Esophagus squamous epithelium (tissue), 5 donors: ENCODE measurements at regions not wholly inside any gene's neighbourhood (a gene's known extent, or its start where the extent isn't known, plus 50 kb on each side); places are given as distances from the start of the nearest gene placed in this dataset.

ENCODE experiments used
- DNase-seq: peaks from one replicate; lab custom pipeline; 2025; lab: John Stamatoyannopoulos, UW
- H3K27ac ChIP-seq, 4 donors: fragments of 200-600 bp; sonication (generic); one replicate each; pipeline ENCODE4 v1.5.1; 2016 to 2019; ENCODE audit warnings: mild to moderate bottlenecking in 1 of 4
- H3K27me3 ChIP-seq, 4 donors: fragments of 200-600 bp; sonication (generic); 1 replicate in 3 of 4; 2 replicates in 1 of 4; pipeline versions ENCODE4 v1.5.1 to v1.6.0; 2017 to 2021; ENCODE audit warnings: antibody characterized with exemption in 1 of 4
- H3K36me3 ChIP-seq, 3 donors: fragments of 200-600 bp; sonication (generic); one replicate each; pipeline ENCODE4 v1.5.1; 2016 to 2019
- H3K4me1 ChIP-seq, 3 donors: fragments of 200-600 bp; sonication (generic); one replicate each; pipeline ENCODE4 v1.5.1; 2017 to 2019
- H3K4me3 ChIP-seq, 4 donors: fragments of 200-600 bp; sonication (generic); 1 replicate in 3 of 4; 2 replicates in 1 of 4; pipeline ENCODE4 v1.5.1; 2016 to 2019; ENCODE audit warnings: mild to moderate bottlenecking in 2 of 4, moderate library complexity in 1 of 4
- H3K9me3 ChIP-seq, 3 donors: fragments of 200-600 bp; sonication (generic); one replicate each; pipeline ENCODE4 v1.5.1; 2016 to 2019
- CTCF ChIP-seq, 6 experiments: fragments of 450-650 bp in 4 of 6; fragments of 200-600 bp in 2 of 6; sonication (generic) in 2 of 6; IDR thresholded peaks; one replicate each; pipeline ENCODE4 v1.5.1; 2016 to 2019; ENCODE audit warnings: antibody characterized with exemption in 6 of 6, mild to moderate bottlenecking in 4 of 6, moderate library complexity in 4 of 6
- POLR2A ChIP-seq, 4 donors: fragments of 450-650 bp; IDR thresholded peaks; one replicate each; pipeline ENCODE4 v1.6.1; 2017; ENCODE audit warnings: antibody characterized with exemption in 4 of 4, mild to moderate bottlenecking in 4 of 4, moderate library complexity in 3 of 4
- WGBS, 2 donors: methylation state at CpG; one replicate each; pipeline ENCODE4 v1.1.5; 2018; 5-methylcytosine and 5-hydroxymethylcytosine counted together
- intact Hi-C: fragments of 100-400 bp; cut with DNase I; formaldehyde crosslinking; loops from one replicate; pipeline ENCODE4 v1.15.0; 2022
- donor health status: DM: yes; HTN: yes; CAD: no.

GRCh38 chr5:84450617-84451414 is 66.1 kb upstream of the EDIL3 start:
- no peaks in the 10 kb centered on the region for H3K27me3 ChIP-seq
- H3K4me3 ChIP-seq = no peak overlapping the region
- peaks cover 0 to 9% (median 0%) of the 10 kb centered on the region in 3 donors for H3K4me1 ChIP-seq
- no peaks in the 10 kb centered on the region for H3K36me3 ChIP-seq
- no peak for DNase-seq
- 63 to 67% methylated on average over 2 of the region's 2 CpGs for WGBS, 2 donors
- H3K27ac ChIP-seq = no peak overlapping the region
- intact Hi-C loops = loop anchor here (5.0 kb wide), 1 partner anchor 174 kb away; no protein-coding TSS in a partner anchor
- peak in 4 of 6 experiments; percentile 26 to 59 (median 40) for TF ChIP-seq CTCF (IDR thresholded peaks at IDR 0.05)
- no peak for TF ChIP-seq POLR2A (IDR thresholded peaks at IDR 0.05)
- H3K9me3 ChIP-seq = peaks cover 0 to 9% (median 8%) of the 10 kb centered on the region in 3 donors

DNA sequence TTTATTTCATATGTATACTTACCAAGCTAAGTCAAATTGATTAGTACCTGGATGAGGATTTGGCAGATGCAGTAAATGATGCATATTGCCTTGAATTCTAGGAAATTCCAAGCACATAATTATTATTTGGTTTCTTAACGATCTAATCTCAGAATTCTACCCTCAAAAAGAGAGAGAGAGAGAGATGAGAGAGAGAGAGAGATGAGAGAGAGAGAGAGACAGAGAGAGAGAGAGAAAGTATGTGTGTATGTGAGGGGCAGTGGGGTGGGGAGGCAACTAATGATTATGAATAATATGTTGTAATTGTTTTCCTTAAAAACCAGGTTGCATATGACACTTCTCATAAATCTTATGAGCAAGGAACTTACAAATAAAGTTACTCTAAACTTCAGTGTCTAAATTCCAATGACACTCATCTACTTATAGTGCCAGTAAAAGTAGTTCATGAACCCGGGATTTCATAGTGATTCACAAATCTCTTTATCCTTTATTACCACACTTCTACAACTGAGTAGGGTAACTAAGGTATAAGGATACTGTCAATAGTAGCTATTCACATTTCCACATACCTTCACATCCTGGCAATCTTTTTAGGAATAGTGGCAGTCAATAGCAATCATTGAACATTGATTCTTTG is 60.5 kb upstream of the EDIL3 start:
- H3K27ac ChIP-seq = no peak overlapping the region
- DNase-seq = no peak
- no peaks in the 10 kb centered on the region for H3K27me3 ChIP-seq
- no peaks in the 10 kb centered on the region for H3K36me3 ChIP-seq
- 44 to 53% methylated on average over 2 of the region's 2 CpGs for WGBS, 2 donors
- no peak overlapping the region for H3K4me3 ChIP-seq
- intact Hi-C loops = no loop called here
- no peaks in the 10 kb centered on the region for H3K9me3 ChIP-seq
- peaks cover 0 to 3% (median 0%) of the 10 kb centered on the region in 3 donors for H3K4me1 ChIP-seq
- TF ChIP-seq POLR2A (IDR thresholded peaks at IDR 0.05) (no peak), CTCF (IDR thresholded peaks at IDR 0.05) (no peak)

GRCh38 chr5:84438456-84438855 is 53.8 kb upstream of the EDIL3 start:
- intact Hi-C loops = no loop called here
- Histone ChIP-seq H3K27ac (no peak overlapping the region), H3K4me3 (no peak overlapping the region), H3K4me1 (peaks cover 0 to 8% (median 0%) of the 10 kb centered on the region in 3 donors), H3K9me3 (no peaks in the 10 kb centered on the region), H3K27me3 (no peaks in the 10 kb centered on the region), H3K36me3 (no peaks in the 10 kb centered on the region)
- DNase-seq = no peak
- TF ChIP-seq POLR2A (IDR thresholded peaks at IDR 0.05) (no peak), CTCF (IDR thresholded peaks at IDR 0.05) (no peak)
- 87 to 95% methylated on average over 1 of the region's 1 CpG for WGBS, 2 donors

DNA sequence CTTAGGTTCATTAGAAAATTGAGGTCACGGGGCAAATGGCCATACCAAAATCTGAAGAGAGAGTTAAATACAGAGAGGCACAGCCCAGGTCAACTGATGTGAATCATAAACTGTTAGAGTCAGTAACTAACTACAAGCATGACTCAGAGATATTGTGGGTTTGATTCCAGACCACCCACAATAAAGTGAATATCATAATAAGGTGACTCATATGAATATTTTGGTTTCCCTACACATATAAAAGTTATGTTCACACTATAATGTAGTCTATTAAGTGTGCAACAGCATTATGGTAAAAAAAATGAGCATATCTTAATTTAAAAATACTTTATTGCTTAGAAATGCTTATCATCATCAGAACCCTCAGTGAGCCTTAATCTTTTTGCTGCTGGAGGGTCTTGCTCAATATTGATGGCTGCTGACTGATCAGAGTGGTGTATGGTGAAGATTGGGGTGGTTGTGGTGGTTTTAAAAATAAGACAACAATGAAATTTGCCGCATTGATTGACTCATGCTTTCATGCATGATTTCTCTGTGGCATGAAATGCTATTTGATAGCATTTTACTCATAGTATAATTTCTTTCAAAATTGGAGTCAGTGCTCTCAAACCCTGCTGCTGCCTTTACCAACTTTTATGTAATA is 53.1 kb upstream of the EDIL3 start:
- 34 to 42% methylated on average over 2 of the region's 2 CpGs for WGBS, 2 donors
- DNase-seq = no peak

More for the DNA sequence above, 53.1 kb upstream of the EDIL3 start:
- H3K9me3 ChIP-seq = no peaks in the 10 kb centered on the region
- no peaks in the 10 kb centered on the region for H3K27me3 ChIP-seq
- peaks cover 0 to 8% (median 0%) of the 10 kb centered on the region in 3 donors for H3K4me1 ChIP-seq
- intact Hi-C loops = no loop called here
- TF ChIP-seq POLR2A (IDR thresholded peaks at IDR 0.05) (no peak), CTCF (IDR thresholded peaks at IDR 0.05) (no peak)
- no peaks in the 10 kb centered on the region for H3K36me3 ChIP-seq
- H3K4me3 ChIP-seq = no peak overlapping the region
- no peak overlapping the region for H3K27ac ChIP-seq
